ENCODE measurements at regions not wholly inside any gene's neighbourhood (a gene's known extent, or its start where the extent isn't known, plus 50 kb on each side); places are given as distances from the start of the nearest gene placed in this dataset.
"Not testable (repeated sequence)": the region's sequence is repeated elsewhere in the genome, so short reads cannot be mapped to it uniquely, and the experiment has no call there.

DNA sequence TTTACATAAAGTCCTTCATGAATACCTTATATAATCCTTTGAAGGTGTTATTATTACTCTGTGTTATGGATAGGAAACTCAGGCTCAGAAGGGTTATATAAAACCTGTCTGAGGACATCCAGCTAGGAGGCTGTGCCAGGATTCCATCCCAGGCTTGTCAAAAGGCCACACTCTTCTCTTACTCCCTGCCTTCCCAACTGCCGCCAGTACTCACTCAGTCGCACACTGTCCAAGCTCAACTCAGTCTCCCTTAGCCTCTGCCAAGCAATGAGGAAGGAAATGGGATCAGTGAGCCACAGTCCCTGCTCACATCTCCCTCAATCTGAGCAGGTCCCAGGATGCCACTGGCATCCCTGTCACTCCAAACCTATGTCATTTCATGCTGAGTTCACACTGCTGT, 94.4 kb downstream of the NAV1 start:
- intact Hi-C loops (cut with micrococcal nuclease): no loop called here
- Mint-ChIP-seq H3K27ac (no peak overlapping the region), H3K4me3 (no peak overlapping the region), H3K36me3 (ENCODE audit: low read depth) (no peaks in the 10 kb centered on the region), H3K9me3 (no peaks in the 10 kb centered on the region), H3K4me1 (ENCODE audit: low read depth) (no peaks in the 10 kb centered on the region), H3K27me3 (ENCODE audit: low read depth) (no peaks in the 10 kb centered on the region)
- CTCF ChIA-PET: no interaction called here
- no peak for DNase-seq

DNA sequence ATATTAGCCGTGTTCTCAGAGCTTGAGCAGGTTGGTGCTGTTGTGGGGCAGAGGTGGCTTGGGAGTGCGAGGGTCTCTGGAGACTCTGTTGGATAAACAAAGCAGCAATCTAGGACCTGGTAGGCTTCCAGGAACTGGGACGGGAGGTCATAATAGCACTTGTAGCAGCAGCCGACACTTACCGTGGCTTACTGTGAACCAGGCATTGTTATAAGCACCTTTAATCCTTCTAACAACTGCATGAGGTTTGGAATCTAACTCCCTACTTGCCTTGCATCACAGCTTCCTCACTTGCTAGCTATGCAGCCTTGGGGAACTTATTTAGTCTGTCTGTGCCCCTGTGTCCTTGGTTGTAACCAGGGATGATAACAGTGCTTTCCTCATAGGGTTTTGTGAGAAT, 94.9 kb downstream of the NAV1 start:
- H3K27ac Mint-ChIP-seq: no peak overlapping the region
- intact Hi-C loops (cut with micrococcal nuclease): no loop called here
- no peaks in the 10 kb centered on the region for H3K9me3 Mint-ChIP-seq
- H3K27me3 Mint-ChIP-seq (ENCODE audit: low read depth): no peaks in the 10 kb centered on the region
- H3K4me1 Mint-ChIP-seq (ENCODE audit: low read depth): no peaks in the 10 kb centered on the region
- DNase-seq: no peak
- CTCF ChIA-PET: no interaction called here
- no peak overlapping the region for H3K4me3 Mint-ChIP-seq
- no peaks in the 10 kb centered on the region for H3K36me3 Mint-ChIP-seq (ENCODE audit: low read depth)

DNA sequence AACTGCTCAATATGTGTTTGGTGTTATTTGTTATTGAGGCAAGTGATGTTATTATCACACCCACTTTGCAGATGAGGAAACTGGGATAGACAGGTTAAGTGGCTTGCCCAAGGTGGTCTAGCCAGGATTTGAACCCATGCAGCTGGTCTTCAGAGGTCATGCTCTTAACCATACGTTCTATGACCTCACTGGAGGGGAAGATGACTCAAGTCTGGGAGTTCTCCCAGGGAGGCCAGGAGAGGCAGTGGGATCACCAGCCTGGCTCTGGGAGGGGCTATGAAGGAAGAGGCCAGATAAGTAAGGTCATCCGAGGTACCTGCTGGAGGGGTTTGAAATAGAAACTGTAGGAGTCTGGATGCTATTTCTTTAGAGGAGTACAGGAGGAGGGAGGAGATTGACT, 95.3 kb downstream of the NAV1 start:
- H3K27me3 Mint-ChIP-seq (ENCODE audit: low read depth): no peaks in the 10 kb centered on the region
- no peak overlapping the region for H3K27ac Mint-ChIP-seq
- no peaks in the 10 kb centered on the region for H3K4me1 Mint-ChIP-seq (ENCODE audit: low read depth)
- H3K4me3 Mint-ChIP-seq: no peak overlapping the region
- no peaks in the 10 kb centered on the region for H3K36me3 Mint-ChIP-seq (ENCODE audit: low read depth)
- intact Hi-C loops (cut with micrococcal nuclease): no loop called here
- CTCF ChIA-PET: no interaction called here
- no peak for DNase-seq
- no peaks in the 10 kb centered on the region for H3K9me3 Mint-ChIP-seq

DNA sequence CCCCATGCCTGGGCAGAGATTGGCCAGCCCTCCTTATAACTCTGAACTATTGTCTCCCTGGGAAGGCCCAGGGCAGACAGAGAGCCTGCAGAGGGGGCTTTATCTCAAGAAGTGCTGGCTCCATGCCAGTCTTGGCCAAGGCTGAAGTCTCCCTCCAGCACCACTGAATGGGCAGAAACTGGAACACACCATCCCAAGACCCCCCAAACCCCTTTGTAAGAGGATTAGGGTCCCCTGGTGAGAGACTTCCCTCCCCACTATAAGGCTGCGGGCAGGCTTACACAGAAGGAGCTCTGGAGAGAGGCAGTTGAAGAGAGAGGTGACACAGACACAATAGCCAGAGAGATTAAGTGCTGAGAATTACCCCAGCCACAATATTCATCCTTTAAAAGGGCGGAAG, 97.2 kb downstream of the NAV1 start:
- intact Hi-C loops (cut with micrococcal nuclease): no loop called here
- H3K36me3 Mint-ChIP-seq (ENCODE audit: low read depth): no peaks in the 10 kb centered on the region
- no peak overlapping the region for H3K4me3 Mint-ChIP-seq
- no peaks in the 10 kb centered on the region for H3K4me1 Mint-ChIP-seq (ENCODE audit: low read depth)
- no peak overlapping the region for H3K27ac Mint-ChIP-seq
- H3K9me3 Mint-ChIP-seq: no peaks in the 10 kb centered on the region
- no peaks in the 10 kb centered on the region for H3K27me3 Mint-ChIP-seq (ENCODE audit: low read depth)
- no peak for DNase-seq
- CTCF ChIA-PET: interaction anchor here (0.6 kb wide), 1 partner anchor 156 kb away, joined by 3 read pairs; no protein-coding TSS in a partner anchor

DNA sequence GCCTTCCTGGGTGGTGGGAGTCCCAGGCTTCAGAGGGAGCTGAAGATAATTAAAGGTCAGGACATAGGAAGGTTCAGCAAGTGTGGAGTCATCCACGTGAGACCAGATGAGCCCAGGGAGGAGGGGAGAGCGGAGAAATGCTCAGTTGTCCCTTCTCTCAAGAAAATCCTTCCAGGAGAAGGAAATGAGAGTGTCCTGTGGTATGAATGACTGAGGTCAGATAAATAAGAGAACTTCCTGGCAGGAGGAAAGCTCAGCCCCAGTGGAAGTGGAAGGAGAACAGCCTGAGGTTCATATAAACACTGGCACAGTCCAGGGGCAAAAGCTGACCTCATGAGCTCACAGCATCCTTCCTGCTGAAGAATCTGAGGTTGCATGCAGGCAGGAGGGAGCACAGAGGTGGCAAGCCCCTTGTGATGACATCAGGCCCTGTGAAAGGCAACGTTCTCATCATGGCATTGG, 97.6 kb downstream of the NAV1 start:
- Mint-ChIP-seq H3K36me3 (ENCODE audit: low read depth) (no peaks in the 10 kb centered on the region), H3K4me1 (ENCODE audit: low read depth) (no peaks in the 10 kb centered on the region), H3K27ac (no peak overlapping the region), H3K9me3 (no peaks in the 10 kb centered on the region), H3K4me3 (no peak overlapping the region), H3K27me3 (ENCODE audit: low read depth) (no peaks in the 10 kb centered on the region)
- intact Hi-C loops (cut with micrococcal nuclease): no loop called here
- no peak for DNase-seq
- CTCF ChIA-PET: no interaction called here

DNA sequence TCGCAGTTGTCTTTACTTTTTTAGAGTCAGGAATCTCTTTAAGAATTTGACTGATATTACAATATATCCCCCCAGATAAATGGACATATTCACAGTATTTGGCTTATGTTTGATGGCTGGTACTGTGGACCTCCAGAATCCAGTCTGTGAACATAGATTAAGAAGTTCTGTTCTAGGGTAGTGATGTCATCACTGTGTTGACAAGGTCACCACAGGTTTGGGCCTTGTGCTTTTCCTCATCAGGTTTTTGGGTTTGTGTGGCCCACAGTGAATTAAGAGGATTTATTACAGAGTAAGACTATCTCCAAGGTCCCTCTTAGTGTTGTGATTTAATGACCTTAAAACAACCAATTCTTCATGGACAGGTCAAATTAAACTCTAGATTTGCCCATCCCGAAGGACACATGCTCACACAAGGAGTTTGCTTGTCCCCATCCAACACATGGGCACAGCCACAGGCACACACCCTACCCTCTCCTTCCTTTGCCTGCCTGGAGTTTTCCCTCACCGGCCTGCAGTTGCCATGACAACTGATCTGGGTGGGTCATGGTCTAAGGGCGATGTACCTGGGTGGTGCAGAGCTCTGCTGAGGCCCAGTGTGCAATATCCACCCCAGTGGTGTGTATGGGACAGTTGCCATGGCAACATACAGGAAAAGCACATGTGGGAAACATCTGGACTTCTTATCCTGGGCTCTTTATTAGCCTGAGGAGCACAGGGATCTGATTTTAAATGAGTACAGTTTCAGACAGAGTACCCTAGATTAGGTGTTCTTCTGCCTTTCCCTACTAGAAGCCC, 98.6 kb downstream of the NAV1 start:
- H3K9me3 Mint-ChIP-seq: no peaks in the 10 kb centered on the region
- H3K4me1 Mint-ChIP-seq (ENCODE audit: low read depth): no peaks in the 10 kb centered on the region
- intact Hi-C loops (cut with micrococcal nuclease): no loop called here
- H3K27me3 Mint-ChIP-seq (ENCODE audit: low read depth): no peaks in the 10 kb centered on the region
- CTCF ChIA-PET: no interaction called here
- no peak for DNase-seq
- no peak overlapping the region for H3K4me3 Mint-ChIP-seq
- H3K36me3 Mint-ChIP-seq (ENCODE audit: low read depth): no peaks in the 10 kb centered on the region
- H3K27ac Mint-ChIP-seq: no peak overlapping the region

DNA sequence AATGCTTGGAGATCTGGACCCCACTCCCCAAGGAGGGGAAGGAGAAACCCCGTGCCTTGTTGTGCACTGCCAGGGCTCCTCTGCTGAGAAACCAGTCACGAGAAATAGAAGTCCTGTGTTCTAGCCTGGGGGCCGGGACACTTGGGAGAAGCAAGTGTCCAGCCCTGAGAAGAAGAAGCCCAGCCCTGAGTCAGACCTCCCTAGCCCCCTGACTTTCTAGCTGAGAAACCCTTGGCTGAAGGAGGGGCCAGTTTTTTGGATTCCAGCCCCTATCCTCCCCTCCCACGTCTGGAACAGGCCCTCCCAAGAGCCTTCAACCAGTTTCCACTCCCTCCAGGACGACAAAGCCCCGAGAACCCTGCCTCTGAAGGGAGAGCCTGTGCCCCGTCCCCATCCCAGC, 100.5 kb downstream of the NAV1 start:
- no peaks in the 10 kb centered on the region for H3K36me3 Mint-ChIP-seq (ENCODE audit: low read depth)
- CTCF ChIA-PET: no interaction called here

DNA sequence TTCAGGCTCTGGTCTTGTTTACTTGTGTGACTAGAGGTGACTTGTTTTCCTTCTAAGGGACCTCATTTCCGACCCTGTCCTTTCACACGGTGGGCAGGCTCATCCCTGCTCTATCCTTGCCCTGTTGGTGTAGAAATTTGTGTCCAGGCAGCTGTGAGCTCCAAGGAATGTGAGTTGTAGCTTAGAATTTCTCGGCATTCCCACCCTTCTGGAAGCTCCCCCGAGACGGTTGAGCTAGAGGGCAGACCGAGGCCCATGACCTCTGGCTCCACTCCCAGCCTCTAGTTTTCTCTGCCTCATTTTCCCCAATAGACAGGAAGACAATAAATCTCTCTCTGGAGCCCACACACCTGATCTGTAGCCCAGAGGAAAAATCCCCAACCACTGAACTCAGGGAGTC, 100.9 kb downstream of the NAV1 start:
- H3K9me3 Mint-ChIP-seq: no peaks in the 10 kb centered on the region
- intact Hi-C loops (cut with micrococcal nuclease): no loop called here
- DNase-seq: no peak
- H3K27me3 Mint-ChIP-seq (ENCODE audit: low read depth): peaks cover 3% of the 10 kb centered on the region
- H3K27ac Mint-ChIP-seq: no peak overlapping the region
- no peak overlapping the region for H3K4me3 Mint-ChIP-seq
- H3K36me3 Mint-ChIP-seq (ENCODE audit: low read depth): no peaks in the 10 kb centered on the region
- no peaks in the 10 kb centered on the region for H3K4me1 Mint-ChIP-seq (ENCODE audit: low read depth)
- CTCF ChIA-PET: no interaction called here

More for the DNA sequence above, 100.5 kb downstream of the NAV1 start:
- Mint-ChIP-seq H3K27me3 (ENCODE audit: low read depth) (no peaks in the 10 kb centered on the region), H3K4me3 (no peak overlapping the region), H3K9me3 (no peaks in the 10 kb centered on the region), H3K27ac (no peak overlapping the region), H3K4me1 (ENCODE audit: low read depth) (no peaks in the 10 kb centered on the region)
- no peak for DNase-seq
- intact Hi-C loops (cut with micrococcal nuclease): no loop called here

DNA sequence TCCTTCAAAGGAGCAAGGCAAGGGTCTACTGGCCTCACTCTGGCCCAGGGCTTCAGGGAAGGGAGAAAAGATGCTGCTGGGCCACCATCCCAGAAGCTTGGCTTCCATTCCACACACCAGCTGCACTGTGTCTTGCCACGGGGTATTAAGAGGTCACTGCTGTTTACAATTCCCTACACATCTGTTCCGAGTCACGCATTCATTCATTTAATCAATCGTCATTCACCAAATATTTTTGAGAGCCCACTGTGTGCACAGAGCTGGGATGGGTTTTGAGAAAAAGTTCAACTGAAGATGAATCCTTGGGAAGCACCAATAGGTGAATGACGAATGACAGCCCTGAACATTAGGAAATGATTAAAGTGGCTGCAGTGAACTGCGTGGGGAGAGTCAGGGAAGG, 101.7 kb downstream of the NAV1 start:
- no peak overlapping the region for H3K27ac Mint-ChIP-seq
- no peaks in the 10 kb centered on the region for H3K9me3 Mint-ChIP-seq
- no peak overlapping the region for H3K4me3 Mint-ChIP-seq
- intact Hi-C loops (cut with micrococcal nuclease): no loop called here
- CTCF ChIA-PET: interaction anchor here (0.6 to 1.0 kb wide), 2 partner anchors 44 to 110 kb away, joined by 3 to 4 read pairs; no protein-coding TSS in a partner anchor
- peaks cover 3% of the 10 kb centered on the region for H3K27me3 Mint-ChIP-seq (ENCODE audit: low read depth)
- DNase-seq: no peak
- no peaks in the 10 kb centered on the region for H3K36me3 Mint-ChIP-seq (ENCODE audit: low read depth)
- no peaks in the 10 kb centered on the region for H3K4me1 Mint-ChIP-seq (ENCODE audit: low read depth)

DNA sequence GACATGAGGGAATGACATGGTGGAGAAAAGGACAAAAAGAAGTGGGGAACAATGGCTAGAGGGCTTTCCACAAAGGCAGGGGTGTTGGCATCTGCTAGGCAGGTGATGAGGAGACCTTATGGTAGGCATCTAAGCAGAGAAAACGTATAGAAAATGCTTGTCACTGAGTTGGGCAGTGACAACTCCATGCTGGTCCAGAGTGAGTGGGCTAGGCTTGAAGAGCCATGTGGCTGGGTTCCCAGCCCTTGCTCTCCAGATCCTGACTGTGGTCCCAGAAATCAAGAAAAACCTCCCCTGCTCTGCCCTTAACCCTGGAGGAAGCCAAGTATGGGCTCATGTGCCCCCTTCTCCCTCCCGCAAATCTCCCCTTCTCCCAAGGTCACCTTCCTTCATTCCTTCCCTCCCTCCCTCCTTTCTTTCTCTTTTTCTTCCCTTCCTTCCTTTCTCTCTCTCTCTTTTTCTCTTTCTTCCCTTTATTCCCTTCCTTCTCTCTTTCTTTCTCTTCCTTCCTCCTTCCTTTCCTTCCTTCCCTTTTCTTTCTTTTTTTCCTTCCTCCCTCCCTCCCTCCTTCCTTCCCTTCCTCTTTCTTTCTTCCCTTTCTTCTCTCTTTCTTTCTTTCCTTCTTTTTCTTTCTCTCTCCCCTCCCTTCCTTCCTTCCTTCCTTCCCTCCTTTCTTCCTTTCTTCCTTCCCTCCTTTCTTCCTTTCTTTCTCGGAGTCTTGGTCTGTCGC, 102.8 kb downstream of the NAV1 start:
- DNase-seq: no peak
- H3K36me3 Mint-ChIP-seq (ENCODE audit: low read depth): no peaks in the 10 kb centered on the region
- CTCF ChIA-PET: interaction anchor here (1.0 kb wide), 1 partner anchor 111 kb away, joined by 3 read pairs; no protein-coding TSS in a partner anchor
- no peaks in the 10 kb centered on the region for H3K9me3 Mint-ChIP-seq
- H3K27me3 Mint-ChIP-seq (ENCODE audit: low read depth): peaks cover 7% of the 10 kb centered on the region
- no peak overlapping the region for H3K4me3 Mint-ChIP-seq
- intact Hi-C loops (cut with micrococcal nuclease): no loop called here
- no peaks in the 10 kb centered on the region for H3K4me1 Mint-ChIP-seq (ENCODE audit: low read depth)
- H3K27ac Mint-ChIP-seq: no peak overlapping the region

DNA sequence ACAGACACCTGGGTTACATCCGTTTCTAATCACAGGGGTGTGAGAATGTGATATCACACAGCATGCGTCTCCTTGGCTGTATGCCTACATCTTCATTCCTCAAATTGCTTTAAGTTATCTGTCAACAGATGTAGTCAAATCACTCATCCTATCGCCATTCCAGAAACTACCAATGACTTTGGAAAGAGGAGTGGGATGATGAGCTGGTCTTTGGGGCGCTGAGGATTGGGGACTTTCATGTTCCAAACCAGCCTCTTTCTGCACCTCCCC, 104.8 kb downstream of the NAV1 start:
- Mint-ChIP-seq H3K4me1 (ENCODE audit: low read depth) (peaks cover 3% of the 10 kb centered on the region), H3K9me3 (no peaks in the 10 kb centered on the region), H3K27ac (no peak overlapping the region), H3K27me3 (ENCODE audit: low read depth) (peaks cover 12% of the 10 kb centered on the region), H3K36me3 (ENCODE audit: low read depth) (no peaks in the 10 kb centered on the region), H3K4me3 (no peak overlapping the region)
- CTCF ChIA-PET: no interaction called here
- intact Hi-C loops (cut with micrococcal nuclease): no loop called here
- no peak for DNase-seq

DNA sequence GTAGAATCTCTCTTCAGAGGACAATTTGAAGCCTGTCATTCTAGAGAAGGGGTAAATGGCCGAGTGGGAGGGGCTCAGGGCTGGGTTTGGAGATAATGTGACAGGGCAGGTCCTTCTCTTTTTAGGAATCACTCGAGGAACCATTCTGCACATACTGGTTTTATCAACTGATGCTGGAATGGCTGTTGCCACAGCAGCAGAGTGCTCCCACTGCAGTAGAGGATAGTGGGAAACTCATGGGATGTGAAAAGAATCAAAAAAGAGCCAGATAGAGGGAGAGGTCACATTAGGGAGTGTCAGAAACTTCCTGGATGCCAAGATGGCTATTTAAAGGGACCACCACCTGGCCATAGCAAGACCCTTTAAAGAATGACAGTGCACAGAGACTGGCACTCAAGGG, 105.3 kb downstream of the NAV1 start:
- H3K4me1 Mint-ChIP-seq (ENCODE audit: low read depth): peaks cover 3% of the 10 kb centered on the region
- intact Hi-C loops (cut with micrococcal nuclease): no loop called here
- H3K27me3 Mint-ChIP-seq (ENCODE audit: low read depth): peaks cover 12% of the 10 kb centered on the region
- DNase-seq: no peak
- no peak overlapping the region for H3K27ac Mint-ChIP-seq
- H3K9me3 Mint-ChIP-seq: no peaks in the 10 kb centered on the region
- H3K4me3 Mint-ChIP-seq: no peak overlapping the region
- H3K36me3 Mint-ChIP-seq (ENCODE audit: low read depth): no peaks in the 10 kb centered on the region
- CTCF ChIA-PET: no interaction called here

DNA sequence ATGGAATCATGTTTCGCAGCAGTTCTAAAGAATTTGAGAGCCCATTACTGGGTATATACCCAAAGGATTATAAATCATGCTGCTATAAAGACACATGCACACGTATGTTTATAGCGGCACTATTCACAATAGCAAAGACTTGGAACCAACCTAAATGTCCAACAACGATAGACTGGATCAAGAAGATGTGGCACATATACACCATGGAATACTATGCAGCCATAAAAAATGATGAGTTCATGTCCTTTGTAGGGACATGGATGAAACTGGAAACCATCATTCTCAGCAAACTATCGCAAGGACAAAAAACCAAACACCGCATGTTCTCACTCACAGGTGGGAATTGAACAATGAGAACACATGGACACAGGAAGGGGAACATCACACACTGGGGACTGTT, 106.1 kb downstream of the NAV1 start:
- not testable (repeated sequence) for H3K4me1 Mint-ChIP-seq (ENCODE audit: low read depth); H3K27ac Mint-ChIP-seq

More for the DNA sequence above, 106.1 kb downstream of the NAV1 start:
- H3K36me3 Mint-ChIP-seq (ENCODE audit: low read depth); intact Hi-C loops (cut with micrococcal nuclease); CTCF ChIA-PET; H3K9me3 Mint-ChIP-seq; H3K4me3 Mint-ChIP-seq; DNase-seq: not testable (repeated sequence)
- H3K27me3 Mint-ChIP-seq (ENCODE audit: low read depth): peaks cover 19% of the 10 kb centered on the region
